Gastroesophageal sphincter (tissue), 4 donors: ENCODE measurements at regions not wholly inside any gene's neighbourhood (a gene's known extent, or its start where the extent isn't known, plus 50 kb on each side); places are given as distances from the start of the nearest gene placed in this dataset.

Experiments
- ATAC-seq: fragments of 150-250 bp; one replicate; pipeline ENCODE4 v1.9.1; 2016; ENCODE audit warnings: mild to moderate bottlenecking, moderate library complexity
- H3K27ac ChIP-seq, 4 donors: fragments of 200-600 bp; sonication (generic) in 3 of 4; 1 replicate in 3 of 4; 2 replicates in 1 of 4; pipeline ENCODE4 v1.5.1; 2016 to 2019
- H3K27me3 ChIP-seq: fragments of 200-600 bp; sonication (generic); one replicate; pipeline ENCODE4 v1.5.1; 2019
- H3K36me3 ChIP-seq, 2 donors: fragments of 200-600 bp; sonication (generic); one replicate each; pipeline ENCODE4 v1.5.1; 2019; ENCODE audit warnings: control low read depth in 1 of 2
- H3K4me1 ChIP-seq, 3 donors: fragments of 200-600 bp; sonication (generic); 1 replicate in 2 of 3; 2 replicates in 1 of 3; pipeline ENCODE4 v1.5.1; 2016 to 2019; ENCODE audit warnings: control low read depth in 2 of 3
- H3K4me3 ChIP-seq, 2 donors: fragments of 200-600 bp; sonication (generic); one replicate each; pipeline ENCODE4 v1.5.1; 2019; ENCODE audit warnings: mild to moderate bottlenecking in 1 of 2, moderate library complexity in 1 of 2
- H3K9me3 ChIP-seq, 3 donors: fragments of 200-600 bp; sonication (generic); one replicate each; pipeline ENCODE4 v1.5.1; 2017 to 2019; ENCODE audit warnings: control low read depth in 2 of 3
- EP300 ChIP-seq: sonication (generic); formaldehyde crosslinking; IDR thresholded peaks from one replicate; pipeline ENCODE4 v1.6.1; 2017; ENCODE audit warnings: antibody characterized with exemption, mild to moderate bottlenecking
- POLR2A ChIP-seq, 2 donors: fragments of 450-650 bp; IDR thresholded peaks; one replicate each; pipeline ENCODE4 v1.6.1; 2017; ENCODE audit warnings: antibody characterized with exemption in 2 of 2, mild to moderate bottlenecking in 2 of 2, moderate library complexity in 1 of 2
- POLR2AphosphoS5 ChIP-seq: sonication (generic); formaldehyde crosslinking; IDR thresholded peaks from one replicate; pipeline ENCODE4 v1.6.1; 2017; ENCODE audit warnings: antibody characterized with exemption
- WGBS, 2 donors: methylation state at CpG; one replicate each; pipeline ENCODE4 v1.1.5; 2018; ENCODE audit warnings: low coverage in 1 of 2; 5-methylcytosine and 5-hydroxymethylcytosine counted together
- TF ChIP-seq, protein P1 (sequence below), 4 experiments: fragments of 200-600 bp in 2 of 4; fragments of 450-650 bp in 2 of 4; sonication (generic) in 1 of 4; IDR thresholded peaks; one replicate each; pipeline ENCODE4 v1.5.1; 2017 to 2019; ENCODE audit warnings: antibody characterized with exemption in 4 of 4, mild to moderate bottlenecking in 2 of 4, moderate library complexity in 2 of 4

DNA sequence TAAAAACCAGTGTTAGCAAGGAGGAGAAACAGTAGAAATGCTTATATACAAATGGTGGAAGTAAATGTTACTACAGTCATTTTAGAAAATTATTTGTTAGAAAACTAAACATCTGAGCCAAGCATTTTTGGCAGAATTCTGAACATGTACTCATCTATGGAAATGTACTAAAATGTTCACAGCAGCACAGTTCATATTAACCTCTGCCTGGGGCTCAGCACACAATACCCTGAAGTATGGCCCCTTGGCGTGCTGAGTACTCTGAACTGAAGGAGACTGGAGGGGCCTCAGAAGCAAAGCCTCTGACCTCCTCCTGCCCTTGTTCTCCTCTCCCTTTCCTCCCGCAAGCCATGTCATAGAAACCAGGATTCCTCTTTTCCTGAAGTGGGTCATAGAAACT, 66.2 kb upstream of the RALGAPA2 start:
- Histone ChIP-seq H3K9me3 (peaks cover 0 to 8% (median 0%) of the 10 kb centered on the region in 3 donors), H3K4me1 (peaks cover 0 to 13% (median 0%) of the 10 kb centered on the region in 3 donors), H3K27me3 (peaks cover 6% of the 10 kb centered on the region), H3K36me3 (no peaks in the 10 kb centered on the region), H3K27ac (no peak overlapping the region), H3K4me3 (no peak overlapping the region)
- TF ChIP-seq POLR2AphosphoS5 (no peak), EP300 (no peak), POLR2A (IDR thresholded peaks at IDR 0.05) (no peak)
- TF ChIP-seq, protein P1, sequence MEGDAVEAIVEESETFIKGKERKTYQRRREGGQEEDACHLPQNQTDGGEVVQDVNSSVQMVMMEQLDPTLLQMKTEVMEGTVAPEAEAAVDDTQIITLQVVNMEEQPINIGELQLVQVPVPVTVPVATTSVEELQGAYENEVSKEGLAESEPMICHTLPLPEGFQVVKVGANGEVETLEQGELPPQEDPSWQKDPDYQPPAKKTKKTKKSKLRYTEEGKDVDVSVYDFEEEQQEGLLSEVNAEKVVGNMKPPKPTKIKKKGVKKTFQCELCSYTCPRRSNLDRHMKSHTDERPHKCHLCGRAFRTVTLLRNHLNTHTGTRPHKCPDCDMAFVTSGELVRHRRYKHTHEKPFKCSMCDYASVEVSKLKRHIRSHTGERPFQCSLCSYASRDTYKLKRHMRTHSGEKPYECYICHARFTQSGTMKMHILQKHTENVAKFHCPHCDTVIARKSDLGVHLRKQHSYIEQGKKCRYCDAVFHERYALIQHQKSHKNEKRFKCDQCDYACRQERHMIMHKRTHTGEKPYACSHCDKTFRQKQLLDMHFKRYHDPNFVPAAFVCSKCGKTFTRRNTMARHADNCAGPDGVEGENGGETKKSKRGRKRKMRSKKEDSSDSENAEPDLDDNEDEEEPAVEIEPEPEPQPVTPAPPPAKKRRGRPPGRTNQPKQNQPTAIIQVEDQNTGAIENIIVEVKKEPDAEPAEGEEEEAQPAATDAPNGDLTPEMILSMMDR (IDR thresholded peaks at IDR 0.05): no peak
- 93 to 100% methylated on average over 1 to 2 of the region's 2 CpGs for WGBS, 2 donors
- no peak for ATAC-seq

GRCh38 chr20:20772497-20773085, 60.1 kb upstream of the RALGAPA2 start:
- Histone ChIP-seq H3K9me3 (peaks cover 0 to 8% (median 0%) of the 10 kb centered on the region in 3 donors), H3K4me3 (no peak overlapping the region), H3K27me3 (peaks cover 6% of the 10 kb centered on the region), H3K4me1 (no peaks in the 10 kb centered on the region), H3K27ac (no peak overlapping the region), H3K36me3 (no peaks in the 10 kb centered on the region)
- ATAC-seq: no peak
- 80 to 82% methylated on average over 1 to 3 of the region's 3 CpGs for WGBS, 2 donors
- TF ChIP-seq, protein P1 (IDR thresholded peaks at IDR 0.05): no peak
- TF ChIP-seq POLR2AphosphoS5 (no peak), POLR2A (IDR thresholded peaks at IDR 0.05) (no peak), EP300 (no peak)

- H3K36me3 ChIP-seq: no peaks in the 10 kb centered on the region
- 72% methylated on average over 3 of the region's 30 CpGs; no CpG with 5 or more reads in 1 of the 2 donors for WGBS, 2 donors
- no peak for ATAC-seq
- no peaks in the 10 kb centered on the region for H3K27me3 ChIP-seq
- no peak overlapping the region for H3K4me3 ChIP-seq
- no peak overlapping the region for H3K27ac ChIP-seq
- no peaks in the 10 kb centered on the region for H3K4me1 ChIP-seq
- no peaks in the 10 kb centered on the region for H3K9me3 ChIP-seq
- TF ChIP-seq POLR2AphosphoS5: no peak
- no peak for TF ChIP-seq EP300
- TF ChIP-seq POLR2A (IDR thresholded peaks at IDR 0.05): no peak
- TF ChIP-seq, protein P1 (IDR thresholded peaks at IDR 0.05): no peak
Observed at GRCh38 chr20:20768202-20768815, 55.9 kb upstream of the RALGAPA2 start.

GRCh38 chr20:20765696-20766365, 53.4 kb upstream of the RALGAPA2 start:
- TF ChIP-seq POLR2AphosphoS5 (no peak), EP300 (no peak), POLR2A (IDR thresholded peaks at IDR 0.05) (no peak)
- TF ChIP-seq, protein P1 (IDR thresholded peaks at IDR 0.05): no peak
- Histone ChIP-seq H3K4me3 (no peak overlapping the region), H3K36me3 (no peaks in the 10 kb centered on the region), H3K27me3 (peaks cover 7% of the 10 kb centered on the region), H3K9me3 (no peaks in the 10 kb centered on the region), H3K4me1 (no peaks in the 10 kb centered on the region), H3K27ac (no peak overlapping the region)
- ATAC-seq: no peak
- WGBS, 2 donors: 29 to 40% methylated on average over 4 of the region's 4 CpGs

GRCh38 chr20:20763650-20764049, 51.2 kb upstream of the RALGAPA2 start:
- 90 to 100% methylated on average over 1 to 5 of the region's 5 CpGs for WGBS, 2 donors
- H3K27me3 ChIP-seq: peaks cover 7% of the 10 kb centered on the region
- TF ChIP-seq POLR2A (IDR thresholded peaks at IDR 0.05) (no peak), EP300 (no peak), POLR2AphosphoS5 (no peak)
- TF ChIP-seq, protein P1 (IDR thresholded peaks at IDR 0.05): no peak
- H3K4me1 ChIP-seq: no peaks in the 10 kb centered on the region
- no peak for ATAC-seq
- no peak overlapping the region for H3K27ac ChIP-seq
- no peaks in the 10 kb centered on the region for H3K9me3 ChIP-seq
- no peaks in the 10 kb centered on the region for H3K36me3 ChIP-seq
- H3K4me3 ChIP-seq: no peak overlapping the region
